Stimulated activated CD8-positive, alpha-beta memory T cell treated with anti-CD3 and anti-CD28 coated beads, Interleukin-15, amount 100 ng/mL, for 48 hours (primary cell): ENCODE measurements at regions not wholly inside any gene's neighbourhood (a gene's known extent, or its start where the extent isn't known, plus 50 kb on each side); places are given as distances from the start of the nearest gene placed in this dataset.
"Not testable (repeated sequence)": the region's sequence is repeated elsewhere in the genome, so short reads cannot be mapped to it uniquely, and the experiment has no call there.

Experiments
- DNase-seq, 2 donors: peaks; one replicate each; pipeline ENCODE4 v3.0.0-alpha.2; 2020; ENCODE audit warnings: low read depth in 2 of 2

GRCh38 chr5:117801583-117801982, 1186.8 kb downstream of the DTWD2 start:
- no peak for DNase-seq

GRCh38 chr5:117800261-117800660, 1188.1 kb downstream of the DTWD2 start:
- no peak for DNase-seq

GRCh38 chr5:117794847-117795246, 1193.5 kb downstream of the DTWD2 start:
- no peak for DNase-seq

GRCh38 chr5:117793963-117794362, 1194.4 kb downstream of the DTWD2 start:
- no peak for DNase-seq

- DNase-seq = no peak
Measured at GRCh38 chr5:117792476-117792875, 1195.9 kb downstream of the DTWD2 start.

- no peak for DNase-seq
Measured at GRCh38 chr5:117788596-117788995, 1199.8 kb downstream of the DTWD2 start.

- DNase-seq = no peak
Measured at GRCh38 chr5:117779171-117779570, 1204.5 kb upstream of the SEMA6A start.

GRCh38 chr5:117776977-117777376, 1202.4 kb upstream of the SEMA6A start:
- DNase-seq = no peak

GRCh38 chr5:117769877-117770276, 1195.3 kb upstream of the SEMA6A start:
- no peak for DNase-seq

- no peak for DNase-seq
Measured at GRCh38 chr5:117763271-117763670, 1188.6 kb upstream of the SEMA6A start.

GRCh38 chr5:117761186-117761585, 1186.6 kb upstream of the SEMA6A start:
- DNase-seq = no peak

- no peak for DNase-seq
Measured at GRCh38 chr5:117759849-117760499, 1185.4 kb upstream of the SEMA6A start.

GRCh38 chr5:117752403-117752802, 1177.8 kb upstream of the SEMA6A start:
- DNase-seq = no peak

GRCh38 chr5:117748336-117748735, 1173.7 kb upstream of the SEMA6A start:
- DNase-seq = no peak

- no peak for DNase-seq
Measured at GRCh38 chr5:117743337-117743736, 1168.7 kb upstream of the SEMA6A start.

- no peak for DNase-seq
Measured at GRCh38 chr5:117741655-117742206, 1167.1 kb upstream of the SEMA6A start.

- DNase-seq = no peak
Measured at GRCh38 chr5:117740268-117740667, 1165.6 kb upstream of the SEMA6A start.

- no peak for DNase-seq
Measured at GRCh38 chr5:117738571-117738970, 1163.9 kb upstream of the SEMA6A start.

GRCh38 chr5:117736698-117737097, 1162.1 kb upstream of the SEMA6A start:
- DNase-seq = no peak

GRCh38 chr5:117734056-117734455, 1159.4 kb upstream of the SEMA6A start:
- DNase-seq = no peak

- DNase-seq = no peak
Measured at GRCh38 chr5:117733051-117733450, 1158.4 kb upstream of the SEMA6A start.

- no peak for DNase-seq
Measured at GRCh38 chr5:117732264-117732663, 1157.6 kb upstream of the SEMA6A start.

- no peak for DNase-seq
Measured at GRCh38 chr5:117731446-117731845, 1156.8 kb upstream of the SEMA6A start.

- DNase-seq = not testable (repeated sequence)
Measured at GRCh38 chr5:117720784-117721183, 1146.2 kb upstream of the SEMA6A start.
